ENCODE measurements at regions not wholly inside any gene's neighbourhood (a gene's known extent, or its start where the extent isn't known, plus 50 kb on each side); places are given as distances from the start of the nearest gene placed in this dataset.

- H3K27ac Mint-ChIP-seq (ENCODE audit: unreplicated experiment): no peak overlapping the region
- H3K4me1 Mint-ChIP-seq (ENCODE audit: low read depth, unreplicated experiment): no peaks in the 10 kb centered on the region
- no peaks in the 10 kb centered on the region for H3K27me3 ChIP-seq (replicated peaks; ENCODE audit: control insufficient read depth, insufficient read depth, low read length)
- no peaks in the 10 kb centered on the region for H3K36me3 ChIP-seq (ENCODE audit: control insufficient read depth, insufficient read depth, low read length)
- no peak for TF ChIP-seq CTCF (IDR thresholded peaks at IDR 0.05; ENCODE audit: insufficient read depth in 1 of 2, low read depth in 1 of 2, low read length in 1 of 2, severe bottlenecking in 1 of 2, unreplicated experiment in 1 of 2)
- H3K27me3 Mint-ChIP-seq (ENCODE audit: insufficient read depth, unreplicated experiment): no peaks in the 10 kb centered on the region
- no peak overlapping the region for H3K4me3 ChIP-seq (ENCODE audit: low read depth, low read length)
- ChIA-PET POLR2A (no interaction called here), CTCF (no interaction called here)
- intact Hi-C loops (cut with micrococcal nuclease; ENCODE audit: unreplicated experiment): no loop called here
- no peaks in the 10 kb centered on the region for H3K36me3 Mint-ChIP-seq (ENCODE audit: insufficient read depth, unreplicated experiment)
- no peak overlapping the region for H3K4me3 Mint-ChIP-seq (ENCODE audit: unreplicated experiment)
- no peaks in the 10 kb centered on the region for H3K4me1 ChIP-seq
- BruUV-seq (replicated peaks): no TSS peak
- DNase-seq: no peak
- H3K9me3 ChIP-seq: no peaks in the 10 kb centered on the region
- H3K9me3 Mint-ChIP-seq (ENCODE audit: unreplicated experiment): no peaks in the 10 kb centered on the region
These were observed 168.9 kb downstream of the LMO4 start for GRCh38 chr1:87497380-87498203.

- intact Hi-C loops (cut with micrococcal nuclease; ENCODE audit: unreplicated experiment): no loop called here
- Histone ChIP-seq H3K4me3 (ENCODE audit: low read depth, low read length) (no peak overlapping the region), H3K36me3 (ENCODE audit: control insufficient read depth, insufficient read depth, low read length) (no peaks in the 10 kb centered on the region), H3K27me3 (replicated peaks; ENCODE audit: control insufficient read depth, insufficient read depth, low read length) (no peaks in the 10 kb centered on the region), H3K9me3 (no peaks in the 10 kb centered on the region), H3K4me1 (no peaks in the 10 kb centered on the region)
- POLR2A ChIA-PET: interaction anchor here (0.6 kb wide), 1 partner anchor 19 kb away, joined by 3 read pairs; no protein-coding TSS in a partner anchor
- Mint-ChIP-seq H3K27me3 (ENCODE audit: insufficient read depth, unreplicated experiment) (no peaks in the 10 kb centered on the region), H3K4me1 (ENCODE audit: low read depth, unreplicated experiment) (no peaks in the 10 kb centered on the region), H3K36me3 (ENCODE audit: insufficient read depth, unreplicated experiment) (no peaks in the 10 kb centered on the region), H3K4me3 (ENCODE audit: unreplicated experiment) (no peak overlapping the region), H3K27ac (ENCODE audit: unreplicated experiment) (no peak overlapping the region), H3K9me3 (ENCODE audit: unreplicated experiment) (no peaks in the 10 kb centered on the region)
- TF ChIP-seq CTCF (IDR thresholded peaks at IDR 0.05; ENCODE audit: insufficient read depth in 1 of 2, low read depth in 1 of 2, low read length in 1 of 2, severe bottlenecking in 1 of 2, unreplicated experiment in 1 of 2): no peak
- DNase-seq: no peak
- CTCF ChIA-PET: no interaction called here
- no TSS peak for BruUV-seq (replicated peaks)
These were observed 173.1 kb downstream of the LMO4 start for GRCh38 chr1:87501738-87502137.

- no peak overlapping the region for H3K4me3 Mint-ChIP-seq (ENCODE audit: unreplicated experiment)
- POLR2A ChIA-PET: no interaction called here
- H3K36me3 Mint-ChIP-seq (ENCODE audit: insufficient read depth, unreplicated experiment): no peaks in the 10 kb centered on the region
- CTCF ChIA-PET: no interaction called here
- no peaks in the 10 kb centered on the region for H3K36me3 ChIP-seq (ENCODE audit: control insufficient read depth, insufficient read depth, low read length)
- intact Hi-C loops (cut with micrococcal nuclease; ENCODE audit: unreplicated experiment): no loop called here
- no peak overlapping the region for H3K27ac Mint-ChIP-seq (ENCODE audit: unreplicated experiment)
- no peaks in the 10 kb centered on the region for H3K27me3 ChIP-seq (replicated peaks; ENCODE audit: control insufficient read depth, insufficient read depth, low read length)
- no peak overlapping the region for H3K4me3 ChIP-seq (ENCODE audit: low read depth, low read length)
- H3K27me3 Mint-ChIP-seq (ENCODE audit: insufficient read depth, unreplicated experiment): no peaks in the 10 kb centered on the region
- H3K4me1 ChIP-seq: no peaks in the 10 kb centered on the region
- no TSS peak for BruUV-seq (replicated peaks)
- no peaks in the 10 kb centered on the region for H3K9me3 ChIP-seq
- DNase-seq: no peak
- TF ChIP-seq CTCF (IDR thresholded peaks at IDR 0.05; ENCODE audit: insufficient read depth in 1 of 2, low read depth in 1 of 2, low read length in 1 of 2, severe bottlenecking in 1 of 2, unreplicated experiment in 1 of 2): no peak
- no peaks in the 10 kb centered on the region for H3K9me3 Mint-ChIP-seq (ENCODE audit: unreplicated experiment)
- no peaks in the 10 kb centered on the region for H3K4me1 Mint-ChIP-seq (ENCODE audit: low read depth, unreplicated experiment)
These were observed 176.8 kb downstream of the LMO4 start for GRCh38 chr1:87505391-87505983.

Measured in Caco-2 (cell line).